ENCODE measurements at regions not wholly inside any gene's neighbourhood (a gene's known extent, or its start where the extent isn't known, plus 50 kb on each side); places are given as distances from the start of the nearest gene placed in this dataset.
"Not testable (repeated sequence)": the region's sequence is repeated elsewhere in the genome, so short reads cannot be mapped to it uniquely, and the experiment has no call there.

- DNase-seq = no peak
Observed at GRCh38 chr2:11075221-11075620, 80.0 kb upstream of the SLC66A3 start.

DNA sequence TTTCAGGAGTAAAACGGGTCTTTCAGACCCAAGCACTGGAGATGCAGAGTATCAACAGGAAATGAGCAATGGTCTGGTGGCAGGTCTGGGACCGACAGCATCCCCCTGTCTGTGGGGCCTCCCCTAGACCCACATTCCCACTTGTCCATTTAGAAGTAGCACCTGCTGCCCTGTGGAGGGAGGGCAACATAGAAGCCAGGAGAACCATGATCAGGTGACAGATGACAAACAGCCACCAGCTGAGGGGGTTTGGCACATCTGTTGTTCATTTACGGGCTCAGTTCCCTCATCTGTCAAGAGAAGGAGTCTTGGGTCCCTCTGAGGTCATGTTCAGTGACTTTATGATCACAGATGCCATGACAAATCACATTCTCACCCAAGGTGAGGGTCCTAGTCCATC, 77.9 kb upstream of the SLC66A3 start:
- no peak for DNase-seq

DNA sequence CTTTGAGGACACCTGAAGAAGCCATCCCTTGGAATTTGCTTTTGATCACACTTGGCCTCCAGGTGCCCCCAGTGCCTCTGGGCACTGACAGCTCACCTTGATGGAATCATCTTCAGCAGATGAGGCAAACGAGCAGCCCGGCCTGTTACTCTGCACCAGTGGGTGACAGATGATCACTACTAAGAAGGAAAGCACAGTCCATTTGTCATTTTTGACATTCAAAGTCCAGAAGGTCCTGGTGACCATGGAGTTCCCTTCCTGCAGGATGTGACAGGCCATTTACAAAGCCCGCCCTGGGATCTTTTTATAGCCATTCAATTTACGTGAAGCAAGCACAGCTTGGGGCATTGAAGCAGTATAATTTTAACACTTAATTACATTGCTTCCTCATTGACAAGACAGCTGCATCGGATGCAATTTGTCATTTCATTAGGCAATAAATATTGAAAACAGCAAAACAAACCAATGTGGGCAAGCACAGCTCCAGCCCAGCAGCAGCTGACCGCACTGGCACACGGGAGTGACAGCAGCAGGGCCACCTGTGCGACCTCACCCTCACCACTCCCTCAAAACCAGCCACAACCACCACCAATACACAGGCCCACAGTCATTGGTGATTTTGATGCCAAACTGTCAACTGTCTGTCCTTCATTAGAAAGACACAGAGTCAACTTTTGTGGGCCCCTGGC, 76.0 kb upstream of the SLC66A3 start:
- DNase-seq = no peak

DNA sequence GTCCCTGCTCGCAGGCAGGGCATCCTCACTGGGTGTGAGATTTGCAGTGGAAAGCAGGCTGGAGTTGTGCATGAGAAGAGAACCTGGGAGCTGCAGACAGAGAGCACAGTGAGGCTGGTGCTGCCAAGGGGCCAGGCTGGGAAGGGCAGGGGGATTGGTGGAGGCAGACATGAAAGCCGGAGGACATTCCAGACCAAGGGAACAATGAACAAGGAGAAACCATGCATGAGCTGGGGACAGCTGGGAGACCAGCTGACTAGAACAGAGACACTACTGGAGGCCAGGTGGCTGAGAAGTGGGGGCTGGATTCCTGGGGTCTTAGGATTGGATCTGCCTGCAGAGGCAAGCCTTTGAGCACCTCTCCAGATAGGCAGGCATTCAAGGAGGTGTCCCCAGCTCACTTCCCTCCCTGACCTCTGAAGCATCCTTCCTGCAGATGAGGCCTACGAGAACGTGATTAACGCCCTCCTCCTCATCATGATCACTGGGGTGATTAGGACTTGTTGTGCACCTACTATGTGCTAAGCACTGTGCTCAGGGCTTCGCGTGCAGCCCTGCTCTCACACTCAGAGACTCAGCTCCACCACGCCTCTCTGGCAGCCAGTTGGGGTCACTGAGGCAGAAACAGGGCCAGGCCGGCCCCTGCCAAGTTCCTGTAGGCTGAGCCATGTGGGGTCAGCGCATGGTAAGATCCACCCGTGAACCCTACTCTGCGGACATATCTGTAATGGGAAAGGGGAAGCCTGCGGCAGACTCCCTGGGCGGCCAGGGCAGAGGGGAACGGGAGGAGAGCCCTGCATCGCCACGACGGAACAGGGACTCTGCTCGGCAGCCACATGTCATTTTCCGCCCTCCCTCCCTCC, 74.8 kb upstream of the SLC66A3 start:
- DNase-seq = no peak

DNA sequence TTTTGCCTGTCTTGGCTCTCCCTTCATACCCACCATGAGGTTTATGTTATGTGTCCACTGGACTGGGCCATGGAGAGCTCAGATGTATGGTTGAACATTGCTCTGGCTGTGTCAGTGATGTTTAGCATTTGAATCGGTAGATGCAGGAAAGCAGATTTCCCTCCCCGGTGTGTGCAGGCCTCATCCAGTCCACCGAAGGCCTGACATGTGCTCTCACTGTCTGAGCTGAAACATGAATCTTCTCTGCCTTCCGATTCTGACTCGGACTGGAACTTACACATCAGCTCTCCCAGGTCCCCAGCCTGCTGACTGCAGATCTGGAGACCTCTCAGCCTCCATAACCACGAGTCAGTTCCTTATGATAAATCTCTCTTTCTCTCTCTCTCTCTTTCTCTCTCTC, 72.4 kb upstream of the SLC66A3 start:
- DNase-seq = no peak

DNA sequence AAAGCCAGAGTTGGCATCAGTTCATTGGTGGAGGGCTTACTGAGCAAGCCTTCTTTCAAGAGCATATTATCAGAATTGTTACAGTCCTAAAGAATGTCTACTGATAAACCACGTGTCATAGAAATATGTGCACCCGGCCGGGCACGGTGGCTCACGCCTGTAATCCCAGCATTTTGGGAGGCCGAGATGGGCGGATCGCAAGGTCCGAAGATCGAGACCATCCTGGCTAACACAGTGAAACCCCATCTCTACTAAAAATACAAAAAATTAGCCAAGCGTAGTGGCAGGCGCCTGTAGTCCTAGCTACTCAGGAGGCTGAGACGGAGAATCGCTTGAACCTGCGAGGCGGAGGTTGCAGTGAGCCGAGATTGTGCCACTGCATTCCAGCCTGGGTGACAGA, 66.4 kb upstream of the SLC66A3 start:
- not testable (repeated sequence) for DNase-seq

DNA sequence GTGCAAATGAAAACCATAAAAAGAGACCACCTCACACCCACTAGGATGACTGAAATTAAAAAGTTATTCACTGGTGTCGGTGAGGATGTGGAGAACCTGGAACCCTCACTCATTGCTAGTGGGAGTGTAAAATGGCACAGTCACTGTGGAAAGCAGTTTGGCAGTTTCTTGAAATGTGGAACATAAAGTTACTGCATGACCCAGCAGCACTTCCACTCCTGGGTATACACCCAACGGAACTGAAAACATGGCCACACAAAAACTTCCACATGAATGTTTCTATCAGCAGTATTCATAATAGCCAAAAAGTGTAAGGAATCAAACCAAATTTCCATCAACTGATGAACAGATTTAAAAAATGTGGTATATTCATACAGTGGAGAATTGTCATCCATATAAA, 65.1 kb upstream of the SLC66A3 start:
- DNase-seq = no peak

DNA sequence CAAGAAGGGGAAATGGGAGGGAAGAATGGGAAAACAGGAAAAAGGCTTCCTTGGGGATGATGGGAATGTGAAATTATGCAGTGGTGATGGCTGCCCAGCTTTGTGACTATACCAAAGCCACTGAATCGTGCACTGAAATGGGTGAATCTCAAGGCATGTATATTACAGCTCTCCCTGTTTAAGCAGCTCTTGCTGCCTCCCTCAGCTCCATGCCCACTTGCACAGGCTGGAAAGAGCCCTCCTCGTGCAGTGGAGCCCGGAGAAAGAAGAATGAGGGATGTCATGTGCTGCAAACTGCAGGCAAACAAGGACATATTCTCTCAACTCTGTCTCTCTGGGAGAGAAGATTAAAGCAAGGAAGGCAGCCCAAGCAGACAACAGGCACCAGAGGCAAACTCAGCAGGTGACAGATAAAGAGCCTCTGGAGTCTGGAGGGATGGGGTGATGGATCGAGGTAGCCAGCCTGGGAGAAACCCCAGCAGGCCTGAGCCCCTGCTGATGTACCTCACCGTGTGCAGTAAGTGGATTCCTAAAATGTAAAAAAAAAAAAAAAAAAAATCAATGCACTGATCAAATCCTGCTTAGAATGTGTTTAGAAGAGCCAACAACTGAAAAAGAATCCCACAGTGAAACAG, 62.4 kb upstream of the SLC66A3 start:
- no peak for DNase-seq

DNA sequence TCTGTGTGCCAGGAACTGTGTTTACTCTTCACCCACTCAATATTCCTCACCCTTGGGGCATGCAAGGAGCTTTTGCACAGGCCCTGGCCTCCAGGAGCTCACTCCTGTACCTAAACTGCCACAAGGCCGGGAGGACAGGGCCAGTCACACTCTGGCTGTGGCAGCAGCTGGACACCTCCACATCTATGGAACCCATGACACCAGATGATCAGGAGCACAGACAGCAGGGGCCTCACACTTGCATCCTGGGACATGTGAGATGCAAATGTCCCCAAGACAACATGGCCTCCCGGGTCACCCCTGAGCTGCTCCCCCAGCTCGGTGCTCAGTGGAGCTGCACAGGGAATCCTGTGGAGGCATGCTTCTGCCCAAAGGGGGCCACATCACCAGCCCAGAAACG, 61.8 kb upstream of the SLC66A3 start:
- DNase-seq = no peak

- DNase-seq = no peak
Observed at GRCh38 chr2:11094021-11094810, 61.1 kb upstream of the SLC66A3 start.

DNA sequence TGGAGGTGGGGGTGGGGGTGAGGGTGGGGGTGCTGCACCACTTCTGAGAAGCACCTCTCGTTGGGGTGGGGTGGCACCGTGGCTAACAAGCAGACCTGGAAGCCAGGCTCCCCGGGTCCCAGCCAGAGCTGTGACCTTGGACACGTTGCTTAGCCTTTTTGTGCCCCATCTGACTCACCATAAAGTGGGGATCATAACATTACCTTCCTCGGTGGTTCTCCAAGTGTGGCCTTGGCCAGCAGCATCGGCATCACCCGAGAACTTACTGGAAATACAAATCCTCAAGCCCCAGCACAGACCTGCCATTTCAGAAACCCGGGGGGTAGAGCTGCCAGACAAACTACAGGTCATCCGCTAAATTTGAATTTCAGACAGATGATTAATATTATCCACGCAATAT, 58.7 kb upstream of the SLC66A3 start:
- no peak for DNase-seq

- DNase-seq = no peak
Observed at GRCh38 chr2:11097038-11097720, 58.1 kb upstream of the SLC66A3 start.

DNA sequence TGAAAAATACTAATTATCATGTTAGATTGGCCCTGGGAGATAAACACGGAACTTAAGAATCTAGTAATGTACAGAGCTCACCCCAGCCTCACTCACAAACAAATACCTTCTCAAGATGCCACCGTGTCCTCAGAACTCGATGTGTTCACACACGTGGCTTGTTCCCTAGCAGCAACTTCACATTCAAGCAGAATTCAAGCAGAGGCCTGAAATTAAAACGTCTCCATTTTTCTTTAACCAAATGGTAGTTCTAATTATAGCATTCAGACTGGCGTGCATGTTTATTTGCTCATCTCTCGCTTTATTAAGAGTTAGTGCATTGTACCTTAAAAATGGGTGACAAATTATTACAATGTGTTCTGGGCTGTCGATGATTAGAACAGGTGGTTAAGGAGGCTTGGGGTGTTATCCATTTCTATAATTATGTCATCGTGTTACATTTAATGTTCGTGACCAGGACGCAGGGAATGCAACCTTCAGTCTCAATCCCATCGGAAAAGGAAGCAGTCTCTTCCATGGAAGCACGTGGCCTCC, 57.3 kb upstream of the SLC66A3 start:
- DNase-seq = no peak

DNA sequence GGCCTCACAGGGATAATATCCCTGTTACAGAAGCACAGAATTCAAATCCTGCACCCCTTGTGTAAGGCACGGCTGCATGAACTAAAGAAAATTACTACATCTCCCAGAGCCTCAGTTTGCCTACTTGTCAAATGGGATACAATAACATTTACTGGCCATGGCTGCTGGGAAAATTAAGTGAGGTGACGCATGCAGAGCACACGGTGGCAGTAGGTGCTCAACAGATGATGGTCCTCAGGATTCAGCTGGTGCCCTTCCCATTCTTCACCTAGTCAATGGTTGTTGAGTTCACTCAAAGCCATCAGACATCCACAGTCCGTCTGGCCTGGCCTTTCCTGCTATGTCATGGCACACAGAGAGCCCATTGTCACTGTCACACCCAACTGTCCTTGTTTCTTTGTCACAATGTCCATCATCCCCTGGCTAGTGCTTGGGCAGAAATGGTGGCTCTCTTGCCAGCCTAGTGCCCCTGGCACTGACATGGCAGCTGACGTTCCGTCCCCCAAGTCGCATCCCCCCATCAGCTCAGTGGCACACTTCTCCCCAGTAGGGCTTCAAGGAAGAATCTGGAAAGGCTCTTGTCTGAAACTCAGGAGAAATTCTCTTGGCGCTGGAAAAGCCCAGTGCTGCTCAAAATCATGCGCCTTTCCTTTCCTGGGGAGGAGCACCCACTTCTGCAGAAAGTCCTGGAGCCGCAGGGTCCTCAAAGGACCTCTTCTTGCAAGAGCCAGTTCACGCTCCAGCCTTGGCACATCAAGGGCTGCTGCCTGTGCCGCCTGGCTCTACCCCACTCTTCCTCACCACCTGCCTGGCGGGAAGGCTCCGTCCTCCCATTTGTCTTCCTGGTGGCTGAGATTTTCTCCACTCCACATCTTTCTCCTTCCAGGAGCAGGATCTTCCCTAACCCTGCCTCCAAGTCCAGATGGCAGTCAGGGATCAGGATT, 55.9 kb upstream of the SLC66A3 start:
- no peak for DNase-seq

DNA sequence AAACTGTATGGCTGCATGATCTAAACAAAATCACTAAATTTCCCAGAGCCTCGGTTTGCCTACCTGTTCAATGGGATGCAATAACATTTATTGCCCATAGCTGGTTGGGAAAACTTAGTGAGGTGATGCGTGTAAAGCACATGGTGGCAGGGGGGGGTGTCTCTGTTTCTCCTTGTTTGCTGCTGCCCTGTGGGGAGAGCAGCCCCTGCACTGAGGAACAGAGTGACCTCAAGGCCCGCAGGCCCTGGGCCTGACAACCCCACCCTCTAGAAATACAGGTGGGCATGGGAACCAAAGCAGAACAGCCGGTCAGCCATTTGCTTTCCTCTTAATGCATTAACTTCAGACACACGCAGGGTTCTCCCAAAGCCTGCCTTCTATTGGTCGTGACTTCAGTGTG, 55.1 kb upstream of the SLC66A3 start:
- no peak for DNase-seq

GRCh38 chr2:11100976-11101375, 54.3 kb upstream of the SLC66A3 start:
- DNase-seq = no peak

DNA sequence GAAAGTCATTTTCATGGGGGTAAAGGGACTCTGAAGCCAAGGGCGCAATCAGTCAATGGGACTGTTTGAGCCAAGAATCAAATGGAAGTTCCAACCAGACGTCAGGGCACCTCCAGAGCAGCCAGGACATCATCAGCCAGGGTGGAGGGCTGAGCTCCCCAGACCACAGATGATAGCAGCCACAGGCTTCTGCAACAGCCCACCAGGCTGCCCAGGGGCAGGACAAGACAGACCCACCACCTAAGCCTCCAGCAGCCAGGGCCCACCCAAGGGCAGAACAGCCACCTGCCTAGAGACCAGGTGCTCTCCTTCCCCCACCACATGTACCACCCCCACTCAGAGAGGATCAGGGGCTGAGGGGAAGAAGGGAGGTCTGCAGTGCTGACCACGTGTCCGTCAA, 53.8 kb upstream of the SLC66A3 start:
- no peak for DNase-seq

DNA sequence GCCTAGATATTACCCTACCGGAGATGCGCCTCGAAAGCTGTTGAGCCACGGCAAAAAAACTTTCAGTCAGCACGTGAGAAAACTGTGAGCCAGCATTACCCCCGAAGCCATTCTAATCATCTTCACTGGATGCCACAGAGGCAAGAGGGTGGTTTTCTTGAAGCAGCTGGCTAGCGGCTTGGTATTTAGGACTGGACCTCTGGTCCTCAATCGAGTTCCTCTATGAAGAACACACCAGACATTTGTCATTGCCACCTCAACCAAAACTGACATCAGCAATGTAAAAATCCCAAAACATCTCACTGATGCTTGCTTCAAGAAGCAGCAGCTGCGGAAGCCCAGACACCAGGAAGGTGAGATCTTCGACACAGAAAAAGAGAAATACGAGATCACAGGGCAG, 52.8 kb upstream of the SLC66A3 start:
- DNase-seq = no peak

DNA sequence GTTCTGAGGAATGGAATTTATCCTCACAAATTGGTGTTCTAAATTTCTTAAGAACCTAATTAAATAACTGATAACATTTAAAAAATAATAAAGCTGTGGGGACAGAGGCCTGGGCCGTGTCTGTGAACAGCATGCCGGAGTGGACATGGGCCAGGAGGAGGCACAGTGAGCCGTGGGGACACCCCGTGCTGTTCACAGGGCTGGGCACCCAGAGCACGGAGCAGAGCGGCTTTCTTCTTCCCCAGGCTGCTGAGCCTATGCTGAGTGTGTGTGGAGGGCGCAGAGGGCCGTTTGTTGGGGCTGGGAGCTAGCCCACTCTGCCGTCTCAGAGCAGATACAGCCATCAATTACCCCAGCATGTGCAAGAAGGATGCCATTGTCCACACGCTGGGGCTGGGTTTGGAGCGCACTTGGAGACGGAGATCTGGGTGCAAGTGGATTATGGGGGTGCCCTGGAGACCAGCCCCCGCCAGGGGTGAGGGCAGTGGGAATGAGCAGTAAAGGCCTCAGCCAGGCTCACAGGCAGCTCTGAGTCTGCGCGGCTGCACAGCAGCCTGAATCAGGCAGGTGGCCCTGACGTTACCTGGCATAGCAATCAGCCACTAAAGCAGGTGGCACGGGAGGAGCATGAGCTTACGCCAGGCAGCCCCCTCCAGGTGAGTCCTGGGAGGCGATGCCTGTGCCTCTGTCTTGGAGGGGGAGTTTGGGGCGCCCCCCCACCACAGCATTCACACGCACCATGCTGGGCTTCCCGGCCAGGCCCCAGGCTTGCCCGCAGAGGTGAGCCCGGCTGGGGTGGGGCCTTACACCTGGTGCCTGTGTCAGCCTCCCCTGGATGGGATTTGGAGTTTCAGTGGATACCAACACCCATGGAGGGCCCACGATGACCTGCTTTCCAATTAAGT, 52.1 kb upstream of the SLC66A3 start:
- no peak for DNase-seq
